GM12874 (cell line): ENCODE measurements at regions not wholly inside any gene's neighbourhood (a gene's known extent, or its start where the extent isn't known, plus 50 kb on each side); places are given as distances from the start of the nearest gene placed in this dataset.

Source experiments
- CTCF ChIP-seq: IDR thresholded peaks from 2 replicates; pipeline ENCODE4 v1.5.1; 2011; ENCODE audit warnings: low read depth, mild to moderate bottlenecking, control low read depth, low read length, moderate library complexity; ENCODE audit not compliant: insufficient read depth

GRCh38 chr4:132958457-132959263, 190.4 kb upstream of the PCDH10 start:
- TF ChIP-seq CTCF = no peak

GRCh38 chr4:132981611-132982010, 167.5 kb upstream of the PCDH10 start:
- TF ChIP-seq CTCF = no peak

- TF ChIP-seq CTCF = no peak
Observed at GRCh38 chr4:132982151-132982550, 166.9 kb upstream of the PCDH10 start.

GRCh38 chr4:132991111-132991510, 158.0 kb upstream of the PCDH10 start:
- TF ChIP-seq CTCF = no peak

GRCh38 chr4:132992686-132993085, 156.4 kb upstream of the PCDH10 start:
- no peak for TF ChIP-seq CTCF

GRCh38 chr4:132998585-132999230, 150.4 kb upstream of the PCDH10 start:
- TF ChIP-seq CTCF = no peak

- no peak for TF ChIP-seq CTCF
Observed at GRCh38 chr4:133000012-133000411, 149.1 kb upstream of the PCDH10 start.
